ENCODE measurements at regions not wholly inside any gene's neighbourhood (a gene's known extent, or its start where the extent isn't known, plus 50 kb on each side); places are given as distances from the start of the nearest gene placed in this dataset.

GRCh38 chr2:16161085-16161565 lies 220.8 kb downstream of the MYCN start:
- in situ Hi-C loops (cut with HindIII; ENCODE audit: low pct_ligation_motif_present, low sequenced_read_pairs) = no loop called here
- Histone ChIP-seq H3K27ac (no peak overlapping the region), H3K27me3 (replicated peaks) (no peaks in the 10 kb centered on the region), H3K4me3 (ENCODE audit: low read depth, low read length) (no peak overlapping the region), H3K36me3 (replicated peaks) (no peaks in the 10 kb centered on the region)
- no peak for DNase-seq
- TF ChIP-seq, protein P1, sequence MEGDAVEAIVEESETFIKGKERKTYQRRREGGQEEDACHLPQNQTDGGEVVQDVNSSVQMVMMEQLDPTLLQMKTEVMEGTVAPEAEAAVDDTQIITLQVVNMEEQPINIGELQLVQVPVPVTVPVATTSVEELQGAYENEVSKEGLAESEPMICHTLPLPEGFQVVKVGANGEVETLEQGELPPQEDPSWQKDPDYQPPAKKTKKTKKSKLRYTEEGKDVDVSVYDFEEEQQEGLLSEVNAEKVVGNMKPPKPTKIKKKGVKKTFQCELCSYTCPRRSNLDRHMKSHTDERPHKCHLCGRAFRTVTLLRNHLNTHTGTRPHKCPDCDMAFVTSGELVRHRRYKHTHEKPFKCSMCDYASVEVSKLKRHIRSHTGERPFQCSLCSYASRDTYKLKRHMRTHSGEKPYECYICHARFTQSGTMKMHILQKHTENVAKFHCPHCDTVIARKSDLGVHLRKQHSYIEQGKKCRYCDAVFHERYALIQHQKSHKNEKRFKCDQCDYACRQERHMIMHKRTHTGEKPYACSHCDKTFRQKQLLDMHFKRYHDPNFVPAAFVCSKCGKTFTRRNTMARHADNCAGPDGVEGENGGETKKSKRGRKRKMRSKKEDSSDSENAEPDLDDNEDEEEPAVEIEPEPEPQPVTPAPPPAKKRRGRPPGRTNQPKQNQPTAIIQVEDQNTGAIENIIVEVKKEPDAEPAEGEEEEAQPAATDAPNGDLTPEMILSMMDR (IDR thresholded peaks at IDR 0.05; ENCODE audit: low read depth, low read length, missing control alignments) = no peak

DNA sequence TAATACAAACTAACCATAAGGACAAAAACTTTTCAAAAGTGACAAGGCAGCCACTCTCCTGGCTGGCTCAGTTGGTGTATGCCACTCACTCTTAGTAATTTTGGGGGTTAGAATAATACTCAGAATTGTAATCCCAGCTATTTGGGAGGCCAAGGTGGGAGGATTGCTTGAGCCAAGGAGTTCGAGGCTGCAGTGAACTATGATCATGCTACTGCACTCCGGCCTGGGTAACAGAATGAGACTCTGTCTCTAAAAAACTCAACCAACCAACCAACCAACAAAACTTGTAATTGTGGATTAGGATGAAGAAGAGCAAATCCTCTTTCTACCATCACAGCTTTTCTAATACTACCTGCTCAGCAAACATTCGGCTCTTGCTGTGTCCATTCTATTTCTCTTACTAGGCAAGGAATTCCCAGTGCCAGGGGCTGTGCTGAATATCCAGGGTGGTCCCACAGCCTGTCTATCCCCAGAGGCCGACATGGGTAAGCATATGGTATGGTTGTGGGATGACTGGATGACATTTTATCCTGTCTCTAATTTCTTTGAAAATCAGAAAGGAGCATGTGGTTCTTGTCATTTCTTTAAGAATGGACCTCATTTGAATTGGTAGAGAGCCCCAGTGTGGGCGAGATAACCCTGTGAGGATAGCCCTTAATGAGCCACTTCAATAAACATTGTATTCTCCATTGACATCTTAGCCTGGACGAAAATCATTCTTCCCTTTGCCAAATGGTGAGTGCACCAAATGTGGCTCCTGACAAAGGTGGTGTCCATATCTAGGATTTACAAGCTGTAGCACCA lies 220.1 kb downstream of the MYCN start:
- DNase-seq = no peak
- Histone ChIP-seq H3K4me3 (ENCODE audit: low read depth, low read length) (no peak overlapping the region), H3K27me3 (replicated peaks) (no peaks in the 10 kb centered on the region), H3K27ac (no peak overlapping the region), H3K36me3 (replicated peaks) (no peaks in the 10 kb centered on the region)
- in situ Hi-C loops (cut with HindIII; ENCODE audit: low pct_ligation_motif_present, low sequenced_read_pairs) = no loop called here
- TF ChIP-seq, protein P1 (IDR thresholded peaks at IDR 0.05; ENCODE audit: low read depth, low read length, missing control alignments) = no peak

DNA sequence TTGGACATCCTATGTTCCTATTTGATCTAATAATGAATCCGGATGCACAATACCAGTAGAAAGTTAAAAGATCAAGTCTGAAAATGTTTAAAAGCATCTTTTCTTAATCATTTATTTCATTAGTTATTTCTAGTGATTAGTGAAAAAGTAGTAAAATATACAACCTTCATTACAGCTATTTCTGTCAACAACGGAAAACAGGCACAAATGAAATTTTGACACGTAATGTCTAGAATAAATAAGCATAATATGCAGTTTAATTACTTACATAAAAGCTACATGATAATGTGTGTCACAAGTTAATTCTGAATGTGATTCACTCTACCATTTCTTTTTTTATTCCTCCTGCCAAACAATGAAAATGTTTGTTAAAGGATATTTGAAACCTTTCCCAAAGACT lies 216.1 kb downstream of the MYCN start:
- in situ Hi-C loops (cut with HindIII; ENCODE audit: low pct_ligation_motif_present, low sequenced_read_pairs) = no loop called here
- no peaks in the 10 kb centered on the region for H3K27me3 ChIP-seq (replicated peaks)
- H3K4me3 ChIP-seq (ENCODE audit: low read depth, low read length) = no peak overlapping the region
- TF ChIP-seq, protein P1 (IDR thresholded peaks at IDR 0.05; ENCODE audit: low read depth, low read length, missing control alignments) = no peak
- no peaks in the 10 kb centered on the region for H3K36me3 ChIP-seq (replicated peaks)
- no peak for DNase-seq
- no peak overlapping the region for H3K27ac ChIP-seq

DNA sequence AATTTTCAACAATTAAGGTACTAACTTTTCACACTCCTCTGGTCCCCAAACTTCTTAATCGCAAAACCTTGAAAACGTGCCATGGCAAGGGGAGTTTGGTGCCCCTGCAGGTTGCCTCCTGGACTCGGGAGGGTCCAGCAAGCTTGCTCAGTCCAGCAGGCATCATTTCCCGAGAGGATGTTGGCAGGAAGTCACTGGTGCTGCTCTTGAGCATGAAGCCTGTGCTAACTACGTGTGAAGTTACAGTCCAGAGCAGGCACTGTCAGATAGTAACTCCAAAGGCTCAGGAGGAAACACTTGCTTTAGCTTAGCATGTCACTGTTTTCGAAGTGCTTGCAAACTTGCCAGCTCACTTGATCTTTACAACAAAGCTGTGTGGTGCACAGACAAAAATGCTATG lies 215.4 kb downstream of the MYCN start:
- Histone ChIP-seq H3K4me3 (ENCODE audit: low read depth, low read length) (no peak overlapping the region), H3K27me3 (replicated peaks) (no peaks in the 10 kb centered on the region), H3K27ac (no peak overlapping the region), H3K36me3 (replicated peaks) (no peaks in the 10 kb centered on the region)
- no peak for DNase-seq
- TF ChIP-seq, protein P1 (IDR thresholded peaks at IDR 0.05; ENCODE audit: low read depth, low read length, missing control alignments) = no peak
- in situ Hi-C loops (cut with HindIII; ENCODE audit: low pct_ligation_motif_present, low sequenced_read_pairs) = no loop called here

DNA sequence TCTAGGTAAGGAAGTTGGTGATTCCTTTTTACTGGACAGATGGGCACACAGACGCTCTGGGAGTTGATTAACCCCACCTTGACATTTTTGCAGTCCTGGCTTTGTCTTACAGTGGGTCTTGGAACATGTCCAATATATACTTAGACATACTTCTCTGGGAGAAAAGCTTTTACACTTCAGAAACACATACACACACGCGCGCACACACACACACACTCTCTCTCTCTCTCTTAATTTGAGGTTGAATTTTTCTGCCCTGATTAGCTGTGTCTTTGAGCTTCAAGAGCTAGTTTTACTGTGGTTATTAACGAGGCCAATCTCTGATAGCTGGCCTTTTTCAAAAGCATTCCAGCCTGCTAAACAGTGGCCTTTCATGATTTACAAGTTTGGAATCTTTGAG lies 215.0 kb downstream of the MYCN start:
- in situ Hi-C loops (cut with HindIII; ENCODE audit: low pct_ligation_motif_present, low sequenced_read_pairs) = no loop called here
- TF ChIP-seq, protein P1 (IDR thresholded peaks at IDR 0.05; ENCODE audit: low read depth, low read length, missing control alignments) = no peak
- no peak for DNase-seq
- Histone ChIP-seq H3K36me3 (replicated peaks) (no peaks in the 10 kb centered on the region), H3K4me3 (ENCODE audit: low read depth, low read length) (no peak overlapping the region), H3K27ac (no peak overlapping the region), H3K27me3 (replicated peaks) (no peaks in the 10 kb centered on the region)

Data from brain microvascular endothelial cell (primary cell).